ENCODE measurements at regions not wholly inside any gene's neighbourhood (a gene's known extent, or its start where the extent isn't known, plus 50 kb on each side); places are given as distances from the start of the nearest gene placed in this dataset.

DNA sequence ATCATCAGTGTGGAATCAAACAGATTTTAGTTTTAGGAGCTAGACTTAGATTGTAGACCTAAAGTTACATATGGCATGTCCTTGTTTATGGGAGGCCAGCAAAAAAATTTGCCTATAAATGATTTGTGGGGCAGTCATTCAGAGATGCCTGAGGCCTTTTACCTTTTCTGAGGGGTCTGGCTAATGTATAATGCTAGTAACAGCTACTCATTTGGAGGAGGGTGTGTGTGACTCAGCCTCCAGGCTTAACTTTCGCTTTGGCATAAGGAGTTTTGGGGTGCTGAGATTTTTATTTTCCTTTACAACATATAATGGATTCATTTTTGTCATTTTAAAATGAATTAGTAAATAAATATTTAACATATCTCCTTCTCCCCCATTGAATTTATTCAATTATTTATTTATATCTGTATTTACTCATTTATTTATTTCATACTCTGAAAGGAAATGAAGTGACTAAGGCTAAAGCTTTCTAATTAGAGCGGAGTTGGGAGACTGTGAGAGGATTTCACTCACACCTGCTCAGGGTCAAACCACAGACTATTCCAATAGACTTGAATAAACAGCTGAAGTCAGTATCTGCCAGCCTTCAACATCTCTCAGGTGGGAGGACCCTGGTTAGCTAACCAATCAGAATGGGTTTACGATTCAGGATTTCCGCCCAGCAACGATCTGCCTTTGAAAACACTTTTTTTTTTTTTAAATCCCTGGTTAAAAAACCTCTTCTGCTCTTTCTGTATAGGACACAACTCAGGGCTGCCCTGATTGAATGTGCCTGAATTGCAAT is 487.5 kb upstream of the SGCD start:
- no peaks in the 10 kb centered on the region for H3K36me3 Mint-ChIP-seq (ENCODE audit: low read depth, unreplicated experiment)
- Histone ChIP-seq H3K79me2 (ENCODE audit: insufficient read depth, low read length) (no peaks in the 10 kb centered on the region), H4K20me1 (ENCODE audit: insufficient read depth, low read length) (no peaks in the 10 kb centered on the region), H3K9me3 (ENCODE audit: insufficient read depth, low read depth, low read length) (no peaks in the 10 kb centered on the region), H2AFZ (ENCODE audit: low read depth, low read length) (no peak overlapping the region), H3K36me3 (ENCODE audit: insufficient read depth, low read length) (no peaks in the 10 kb centered on the region), H3K27ac (ENCODE audit: low read depth, low read length) (no peak overlapping the region), H3K4me2 (ENCODE audit: low read length) (no peak overlapping the region), H3K9ac (ENCODE audit: low read length) (no peak overlapping the region), H3K4me1 (ENCODE audit: insufficient read depth, low read length) (no peaks in the 10 kb centered on the region), H3K27me3 (ENCODE audit: insufficient read depth, low read length) (no peaks in the 10 kb centered on the region), H3K4me3 (ENCODE audit: insufficient read depth, low read depth, low read length) (no peak overlapping the region)
- H3K27ac Mint-ChIP-seq (ENCODE audit: unreplicated experiment): no peak overlapping the region
- FAIRE-seq (no peak), DNase-seq (ENCODE audit: low read depth) (no peak)
- no peak for TF ChIP-seq EZH2 (IDR thresholded peaks at IDR 0.05; ENCODE audit: insufficient read depth, low read length)
- TF ChIP-seq, protein P1, sequence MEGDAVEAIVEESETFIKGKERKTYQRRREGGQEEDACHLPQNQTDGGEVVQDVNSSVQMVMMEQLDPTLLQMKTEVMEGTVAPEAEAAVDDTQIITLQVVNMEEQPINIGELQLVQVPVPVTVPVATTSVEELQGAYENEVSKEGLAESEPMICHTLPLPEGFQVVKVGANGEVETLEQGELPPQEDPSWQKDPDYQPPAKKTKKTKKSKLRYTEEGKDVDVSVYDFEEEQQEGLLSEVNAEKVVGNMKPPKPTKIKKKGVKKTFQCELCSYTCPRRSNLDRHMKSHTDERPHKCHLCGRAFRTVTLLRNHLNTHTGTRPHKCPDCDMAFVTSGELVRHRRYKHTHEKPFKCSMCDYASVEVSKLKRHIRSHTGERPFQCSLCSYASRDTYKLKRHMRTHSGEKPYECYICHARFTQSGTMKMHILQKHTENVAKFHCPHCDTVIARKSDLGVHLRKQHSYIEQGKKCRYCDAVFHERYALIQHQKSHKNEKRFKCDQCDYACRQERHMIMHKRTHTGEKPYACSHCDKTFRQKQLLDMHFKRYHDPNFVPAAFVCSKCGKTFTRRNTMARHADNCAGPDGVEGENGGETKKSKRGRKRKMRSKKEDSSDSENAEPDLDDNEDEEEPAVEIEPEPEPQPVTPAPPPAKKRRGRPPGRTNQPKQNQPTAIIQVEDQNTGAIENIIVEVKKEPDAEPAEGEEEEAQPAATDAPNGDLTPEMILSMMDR (IDR thresholded peaks at IDR 0.05; ENCODE audit: insufficient read depth, low read depth, low read length): no peak
- H3K9me3 Mint-ChIP-seq (ENCODE audit: unreplicated experiment): no peaks in the 10 kb centered on the region
- H3K4me1 Mint-ChIP-seq (ENCODE audit: low read depth, unreplicated experiment): peaks cover 5% of the 10 kb centered on the region
- H3K27me3 Mint-ChIP-seq (ENCODE audit: low read depth, unreplicated experiment): no peaks in the 10 kb centered on the region
- H3K4me3 Mint-ChIP-seq (ENCODE audit: unreplicated experiment): no peak overlapping the region

DNA sequence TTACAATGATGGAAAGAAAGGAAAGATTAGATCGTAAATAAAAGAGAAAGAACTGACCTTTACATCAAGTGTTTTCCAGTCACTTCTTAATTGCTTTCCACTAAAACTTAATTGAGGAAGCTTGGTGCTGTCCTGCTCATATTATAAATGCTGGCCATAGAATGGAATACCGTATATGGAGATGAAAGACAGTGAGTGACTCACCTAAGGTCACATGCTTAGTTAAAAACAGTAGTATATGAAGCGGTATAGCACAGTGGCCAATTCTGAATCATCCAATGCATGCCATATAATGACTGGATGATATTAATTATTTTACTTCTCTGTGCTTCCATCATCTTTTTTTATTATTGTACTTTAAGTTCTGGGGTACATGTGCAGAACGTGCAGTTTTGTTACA is 482.4 kb upstream of the SGCD start:
- no peaks in the 10 kb centered on the region for H4K20me1 ChIP-seq (ENCODE audit: insufficient read depth, low read length)
- H3K27ac ChIP-seq (ENCODE audit: low read depth, low read length): no peak overlapping the region
- no peaks in the 10 kb centered on the region for H3K36me3 ChIP-seq (ENCODE audit: insufficient read depth, low read length)
- no peaks in the 10 kb centered on the region for H3K27me3 ChIP-seq (ENCODE audit: insufficient read depth, low read length)
- no peaks in the 10 kb centered on the region for H3K9me3 ChIP-seq (ENCODE audit: insufficient read depth, low read depth, low read length)
- H3K4me1 ChIP-seq (ENCODE audit: insufficient read depth, low read length): no peaks in the 10 kb centered on the region
- H3K4me2 ChIP-seq (ENCODE audit: low read length): no peak overlapping the region
- no peaks in the 10 kb centered on the region for H3K79me2 ChIP-seq (ENCODE audit: insufficient read depth, low read length)
- Mint-ChIP-seq H3K27ac (ENCODE audit: unreplicated experiment) (no peak overlapping the region), H3K36me3 (ENCODE audit: low read depth, unreplicated experiment) (no peaks in the 10 kb centered on the region), H3K9me3 (ENCODE audit: unreplicated experiment) (no peaks in the 10 kb centered on the region), H3K4me1 (ENCODE audit: low read depth, unreplicated experiment) (no peaks in the 10 kb centered on the region), H3K27me3 (ENCODE audit: low read depth, unreplicated experiment) (peaks cover 7% of the 10 kb centered on the region), H3K4me3 (ENCODE audit: unreplicated experiment) (no peak overlapping the region)
- no peak for TF ChIP-seq EZH2 (IDR thresholded peaks at IDR 0.05; ENCODE audit: insufficient read depth, low read length)
- TF ChIP-seq, protein P1 (IDR thresholded peaks at IDR 0.05; ENCODE audit: insufficient read depth, low read depth, low read length): no peak
- DNase-seq (ENCODE audit: low read depth) (no peak), FAIRE-seq (no peak)
- no peak overlapping the region for H3K4me3 ChIP-seq (ENCODE audit: insufficient read depth, low read depth, low read length)
- H2AFZ ChIP-seq (ENCODE audit: low read depth, low read length): no peak overlapping the region
- H3K9ac ChIP-seq (ENCODE audit: low read length): no peak overlapping the region

- TF ChIP-seq EZH2 (IDR thresholded peaks at IDR 0.05; ENCODE audit: insufficient read depth, low read length): no peak
- TF ChIP-seq, protein P1 (IDR thresholded peaks at IDR 0.05; ENCODE audit: insufficient read depth, low read depth, low read length): no peak
- Histone ChIP-seq H3K27me3 (ENCODE audit: insufficient read depth, low read length) (no peaks in the 10 kb centered on the region), H3K9me3 (ENCODE audit: insufficient read depth, low read depth, low read length) (no peaks in the 10 kb centered on the region), H3K4me1 (ENCODE audit: insufficient read depth, low read length) (no peaks in the 10 kb centered on the region), H3K4me3 (ENCODE audit: insufficient read depth, low read depth, low read length) (no peak overlapping the region), H2AFZ (ENCODE audit: low read depth, low read length) (no peak overlapping the region), H4K20me1 (ENCODE audit: insufficient read depth, low read length) (no peaks in the 10 kb centered on the region), H3K27ac (ENCODE audit: low read depth, low read length) (no peak overlapping the region), H3K9ac (ENCODE audit: low read length) (no peak overlapping the region), H3K36me3 (ENCODE audit: insufficient read depth, low read length) (no peaks in the 10 kb centered on the region), H3K4me2 (ENCODE audit: low read length) (no peak overlapping the region), H3K79me2 (ENCODE audit: insufficient read depth, low read length) (no peaks in the 10 kb centered on the region)
- peaks cover 2% of the 10 kb centered on the region for H3K4me1 Mint-ChIP-seq (ENCODE audit: low read depth, unreplicated experiment)
- H3K27me3 Mint-ChIP-seq (ENCODE audit: low read depth, unreplicated experiment): peaks cover 7% of the 10 kb centered on the region
- H3K9me3 Mint-ChIP-seq (ENCODE audit: unreplicated experiment): no peaks in the 10 kb centered on the region
- no peak overlapping the region for H3K27ac Mint-ChIP-seq (ENCODE audit: unreplicated experiment)
- FAIRE-seq (no peak), DNase-seq (ENCODE audit: low read depth) (no peak)
- no peaks in the 10 kb centered on the region for H3K36me3 Mint-ChIP-seq (ENCODE audit: low read depth, unreplicated experiment)
- H3K4me3 Mint-ChIP-seq (ENCODE audit: unreplicated experiment): no peak overlapping the region
These were observed 476.6 kb upstream of the SGCD start for GRCh38 chr5:155850370-155850769.

Measured in astrocyte (in vitro differentiated cells and primary cell).